Tibial nerve (tissue), 4 donors: ENCODE measurements at regions not wholly inside any gene's neighbourhood (a gene's known extent, or its start where the extent isn't known, plus 50 kb on each side); places are given as distances from the start of the nearest gene placed in this dataset.

ENCODE experiments used
- EP300 ChIP-seq, 2 donors: sonication (generic); formaldehyde crosslinking; IDR thresholded peaks; one replicate each; pipeline ENCODE4 v1.6.1; 2017; ENCODE audit warnings: antibody characterized with exemption in 2 of 2, mild to moderate bottlenecking in 1 of 2
- TF ChIP-seq, protein P1 (sequence below), 5 experiments: fragments of 200-600 bp in 3 of 5; fragments of 450-650 bp in 2 of 5; sonication (generic) in 3 of 5; IDR thresholded peaks; one replicate each; pipeline ENCODE4 v1.5.1; 2016 to 2019; ENCODE audit warnings: antibody characterized with exemption in 5 of 5, mild to moderate bottlenecking in 3 of 5, moderate library complexity in 2 of 5

GRCh38 chr1:221331273-221332183 lies 410.4 kb downstream of the DUSP10 start:
- TF ChIP-seq, protein P1, sequence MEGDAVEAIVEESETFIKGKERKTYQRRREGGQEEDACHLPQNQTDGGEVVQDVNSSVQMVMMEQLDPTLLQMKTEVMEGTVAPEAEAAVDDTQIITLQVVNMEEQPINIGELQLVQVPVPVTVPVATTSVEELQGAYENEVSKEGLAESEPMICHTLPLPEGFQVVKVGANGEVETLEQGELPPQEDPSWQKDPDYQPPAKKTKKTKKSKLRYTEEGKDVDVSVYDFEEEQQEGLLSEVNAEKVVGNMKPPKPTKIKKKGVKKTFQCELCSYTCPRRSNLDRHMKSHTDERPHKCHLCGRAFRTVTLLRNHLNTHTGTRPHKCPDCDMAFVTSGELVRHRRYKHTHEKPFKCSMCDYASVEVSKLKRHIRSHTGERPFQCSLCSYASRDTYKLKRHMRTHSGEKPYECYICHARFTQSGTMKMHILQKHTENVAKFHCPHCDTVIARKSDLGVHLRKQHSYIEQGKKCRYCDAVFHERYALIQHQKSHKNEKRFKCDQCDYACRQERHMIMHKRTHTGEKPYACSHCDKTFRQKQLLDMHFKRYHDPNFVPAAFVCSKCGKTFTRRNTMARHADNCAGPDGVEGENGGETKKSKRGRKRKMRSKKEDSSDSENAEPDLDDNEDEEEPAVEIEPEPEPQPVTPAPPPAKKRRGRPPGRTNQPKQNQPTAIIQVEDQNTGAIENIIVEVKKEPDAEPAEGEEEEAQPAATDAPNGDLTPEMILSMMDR (IDR thresholded peaks at IDR 0.05) = no peak
- TF ChIP-seq EP300 (IDR thresholded peaks at IDR 0.05) = no peak
